ENCODE measurements at regions not wholly inside any gene's neighbourhood (a gene's known extent, or its start where the extent isn't known, plus 50 kb on each side); places are given as distances from the start of the nearest gene placed in this dataset.
"Not testable (repeated sequence)": the region's sequence is repeated elsewhere in the genome, so short reads cannot be mapped to it uniquely, and the experiment has no call there.

- H2AK5ac ChIP-seq (ENCODE audit: low read depth, low read length); H3K23ac ChIP-seq (ENCODE audit: insufficient read length); H3K4me2 ChIP-seq (ENCODE audit: insufficient read depth in 1 of 2, low read depth in 2 of 2, low read length in 2 of 2); H3K14ac ChIP-seq (ENCODE audit: insufficient read length); POLR2A ChIA-PET (ENCODE audit: partially characterized antibody); H4K91ac ChIP-seq (replicated peaks; ENCODE audit: insufficient read length, low read length); DNase-seq (ENCODE audit: low read depth in 1 of 2, low spot score in 2 of 2); H2BK120ac ChIP-seq (replicated peaks; ENCODE audit: low read depth, low read length); H2BK20ac ChIP-seq (ENCODE audit: low read length); H2BK12ac ChIP-seq (ENCODE audit: low read depth, low read length); H4K20me1 ChIP-seq (replicated peaks in 1 of 2; ENCODE audit: control insufficient read depth in 1 of 2, insufficient read depth in 2 of 2, low read length in 2 of 2); H3K4me1 ChIP-seq (replicated peaks in 1 of 4; ENCODE audit: control insufficient read depth in 3 of 4, insufficient read depth in 4 of 4, low read length in 3 of 4); H2AFZ ChIP-seq (ENCODE audit: low read length); H3K27me3 ChIP-seq (replicated peaks in 1 of 4; ENCODE audit: control insufficient read depth in 3 of 4, extremely low read depth in 1 of 4, insufficient read depth in 3 of 4, low read length in 3 of 4); H3K79me2 ChIP-seq (ENCODE audit: control insufficient read depth in 1 of 2, insufficient read depth in 2 of 2, low read length in 2 of 2); H3K27ac ChIP-seq (ENCODE audit: low read depth, low read length); H3K9ac ChIP-seq (replicated peaks in 1 of 4; ENCODE audit: extremely low read depth in 1 of 4, low read depth in 3 of 4, low read length in 3 of 4); H4K8ac ChIP-seq (ENCODE audit: extremely low read depth, insufficient read depth, low read length); H4K5ac ChIP-seq (ENCODE audit: insufficient read length, low read depth, low read length); H2BK15ac ChIP-seq (ENCODE audit: low read length); H3K79me1 ChIP-seq (ENCODE audit: low read depth, low read length); H3K18ac ChIP-seq (ENCODE audit: extremely low read depth, low read length); H3K4me3 ChIP-seq (ENCODE audit: extremely low read depth in 1 of 4, insufficient read depth in 2 of 4, low read depth in 3 of 4, low read length in 4 of 4); H3K23me2 ChIP-seq (ENCODE audit: low read depth, low read length); H3K9me3 ChIP-seq (ENCODE audit: insufficient read depth in 2 of 2, low read depth in 1 of 2, low read length in 1 of 2); H3K36me3 ChIP-seq (ENCODE audit: control insufficient read depth in 2 of 4, insufficient read depth in 4 of 4, low read length in 3 of 4); H3K4ac ChIP-seq (replicated peaks; ENCODE audit: insufficient read length, low read depth, low read length); H3K56ac ChIP-seq (replicated peaks; ENCODE audit: insufficient read length, low read depth, low read length); H2BK5ac ChIP-seq (ENCODE audit: low read depth, low read length); CTCF ChIA-PET (ENCODE audit: partially characterized antibody); FAIRE-seq: not testable (repeated sequence)
- WGBS, 2 experiments (ENCODE audit: extremely low coverage in 1 of 2, insufficient coverage in 1 of 2, insufficient read length in 1 of 2, insufficient replicate concordance in 2 of 2, low coverage in 1 of 2, low lambda C conversion rate in 2 of 2, missing lambda C conversion rate in 1 of 2), result no CpG with 5 or more reads among the region's 8 CpGs
These were observed 236.2 kb downstream of the SPATA31A6 start for GRCh38 chr9:42419652-42420051.

GRCh38 chr9:42420324-42420723 is 236.9 kb downstream of the SPATA31A6 start:
- H3K79me1 ChIP-seq (ENCODE audit: low read depth, low read length); H3K9me3 ChIP-seq (ENCODE audit: insufficient read depth in 2 of 2, low read depth in 1 of 2, low read length in 1 of 2); H4K5ac ChIP-seq (ENCODE audit: insufficient read length, low read depth, low read length); H2BK15ac ChIP-seq (ENCODE audit: low read length); H3K27ac ChIP-seq (ENCODE audit: low read depth, low read length); H3K4me3 ChIP-seq (ENCODE audit: extremely low read depth in 1 of 4, insufficient read depth in 2 of 4, low read depth in 3 of 4, low read length in 4 of 4); H3K79me2 ChIP-seq (ENCODE audit: control insufficient read depth in 1 of 2, insufficient read depth in 2 of 2, low read length in 2 of 2); H3K4ac ChIP-seq (replicated peaks; ENCODE audit: insufficient read length, low read depth, low read length); H3K56ac ChIP-seq (replicated peaks; ENCODE audit: insufficient read length, low read depth, low read length); H3K14ac ChIP-seq (ENCODE audit: insufficient read length); H4K8ac ChIP-seq (ENCODE audit: extremely low read depth, insufficient read depth, low read length); CTCF ChIA-PET (ENCODE audit: partially characterized antibody); H2BK120ac ChIP-seq (replicated peaks; ENCODE audit: low read depth, low read length); H2BK20ac ChIP-seq (ENCODE audit: low read length); H2BK12ac ChIP-seq (ENCODE audit: low read depth, low read length); FAIRE-seq; H3K9ac ChIP-seq (replicated peaks in 1 of 4; ENCODE audit: extremely low read depth in 1 of 4, low read depth in 3 of 4, low read length in 3 of 4); H2AK5ac ChIP-seq (ENCODE audit: low read depth, low read length); H2AFZ ChIP-seq (ENCODE audit: low read length); H3K4me2 ChIP-seq (ENCODE audit: insufficient read depth in 1 of 2, low read depth in 2 of 2, low read length in 2 of 2); H3K27me3 ChIP-seq (replicated peaks in 1 of 4; ENCODE audit: control insufficient read depth in 3 of 4, extremely low read depth in 1 of 4, insufficient read depth in 3 of 4, low read length in 3 of 4); H4K20me1 ChIP-seq (replicated peaks in 1 of 2; ENCODE audit: control insufficient read depth in 1 of 2, insufficient read depth in 2 of 2, low read length in 2 of 2); H3K23me2 ChIP-seq (ENCODE audit: low read depth, low read length); H4K91ac ChIP-seq (replicated peaks; ENCODE audit: insufficient read length, low read length); H3K4me1 ChIP-seq (replicated peaks in 1 of 4; ENCODE audit: control insufficient read depth in 3 of 4, insufficient read depth in 4 of 4, low read length in 3 of 4); POLR2A ChIA-PET (ENCODE audit: partially characterized antibody); DNase-seq (ENCODE audit: low read depth in 1 of 2, low spot score in 2 of 2); H3K36me3 ChIP-seq (ENCODE audit: control insufficient read depth in 2 of 4, insufficient read depth in 4 of 4, low read length in 3 of 4); H3K23ac ChIP-seq (ENCODE audit: insufficient read length); H3K18ac ChIP-seq (ENCODE audit: extremely low read depth, low read length); H2BK5ac ChIP-seq (ENCODE audit: low read depth, low read length): not testable (repeated sequence)
- 88% methylated on average over 2 of the region's 2 CpGs; no CpG with 5 or more reads in 1 of the 2 experiments for WGBS, 2 experiments (ENCODE audit: extremely low coverage in 1 of 2, insufficient coverage in 1 of 2, insufficient read length in 1 of 2, insufficient replicate concordance in 2 of 2, low coverage in 1 of 2, low lambda C conversion rate in 2 of 2, missing lambda C conversion rate in 1 of 2)
